Thymus (tissue), 11 donors: ENCODE measurements at regions not wholly inside any gene's neighbourhood (a gene's known extent, or its start where the extent isn't known, plus 50 kb on each side); places are given as distances from the start of the nearest gene placed in this dataset.
"Not testable (repeated sequence)": the region's sequence is repeated elsewhere in the genome, so short reads cannot be mapped to it uniquely, and the experiment has no call there.

Experiments
- DNase-seq, 9 donors: peaks; one replicate each; pipeline ENCODE4 v3.0.0-alpha.2; 2013; ENCODE audit warnings: low spot score in 9 of 9, low read depth in 6 of 9, missing footprints in 1 of 9
- H3K27ac ChIP-seq, 2 donors: one replicate each; pipeline ENCODE4 v1.5.1; 2013; ENCODE audit warnings: control low read depth in 1 of 2, low read depth in 1 of 2, low read length in 1 of 2, mild to moderate bottlenecking in 1 of 2, moderate library complexity in 1 of 2
- H3K27me3 ChIP-seq, 2 donors: one replicate each; pipeline ENCODE4 v1.5.1; 2013; ENCODE audit warnings: low read length in 1 of 2; ENCODE audit not compliant: control insufficient read depth in 2 of 2, insufficient read depth in 1 of 2
- H3K36me3 ChIP-seq, 2 donors: one replicate each; pipeline ENCODE4 v1.5.1; 2013; ENCODE audit warnings: low read length in 1 of 2, mild to moderate bottlenecking in 1 of 2, moderate library complexity in 1 of 2; ENCODE audit not compliant: control insufficient read depth in 2 of 2, insufficient read depth in 2 of 2
- H3K4me1 ChIP-seq, 2 donors: one replicate each; pipeline ENCODE4 v1.5.1; 2013; ENCODE audit warnings: low read length in 2 of 2; ENCODE audit not compliant: control insufficient read depth in 2 of 2, insufficient read depth in 2 of 2
- H3K4me3 ChIP-seq, 2 donors: one replicate each; pipeline ENCODE4 v1.5.1; 2013; ENCODE audit warnings: low read length in 2 of 2, control low read depth in 1 of 2, mild to moderate bottlenecking in 1 of 2
- H3K9me3 ChIP-seq, 2 donors: one replicate each; pipeline ENCODE4 v1.5.1; 2013; ENCODE audit warnings: low read length in 1 of 2, mild to moderate bottlenecking in 1 of 2; ENCODE audit not compliant: control insufficient read depth in 2 of 2, insufficient read depth in 1 of 2
- WGBS: extraction: QIAGEN DNeasy Blood & Tissue Kit; methylation state at CpG from one replicate; pipeline ENCODE4 v1.1.7; 2013; 5-methylcytosine and 5-hydroxymethylcytosine counted together
- donor health status: healthy.

GRCh38 chr9:82903503-82903902 lies 159.4 kb downstream of the RASEF start:
- H3K36me3 ChIP-seq = no peaks in the 10 kb centered on the region
- H3K27me3 ChIP-seq = no peaks in the 10 kb centered on the region
- DNase-seq = no peak
- H3K27ac ChIP-seq = no peak overlapping the region
- no peaks in the 10 kb centered on the region for H3K4me1 ChIP-seq
- WGBS = 97% methylated on average over 4 of the region's 4 CpGs
- no peaks in the 10 kb centered on the region for H3K9me3 ChIP-seq
- H3K4me3 ChIP-seq = no peak overlapping the region

- no peaks in the 10 kb centered on the region for H3K27me3 ChIP-seq
- no peaks in the 10 kb centered on the region for H3K4me1 ChIP-seq
- H3K9me3 ChIP-seq = peaks cover 0 to 9% of the 10 kb centered on the region in 2 donors
- no peaks in the 10 kb centered on the region for H3K36me3 ChIP-seq
- no peak overlapping the region for H3K27ac ChIP-seq
- DNase-seq = no peak
- 95% methylated on average over 3 of the region's 3 CpGs for WGBS
- no peak overlapping the region for H3K4me3 ChIP-seq
Observed at GRCh38 chr9:82911996-82912395, 150.9 kb downstream of the RASEF start.

GRCh38 chr9:82912645-82913044 lies 150.3 kb downstream of the RASEF start:
- peaks cover 0 to 9% of the 10 kb centered on the region in 2 donors for H3K9me3 ChIP-seq
- no peak overlapping the region for H3K27ac ChIP-seq
- no peaks in the 10 kb centered on the region for H3K4me1 ChIP-seq
- no peak for DNase-seq
- H3K36me3 ChIP-seq = no peaks in the 10 kb centered on the region
- 26% methylated on average over 1 of the region's 1 CpG for WGBS
- no peaks in the 10 kb centered on the region for H3K27me3 ChIP-seq
- H3K4me3 ChIP-seq = no peak overlapping the region

GRCh38 chr9:82916238-82916637 lies 146.7 kb downstream of the RASEF start:
- H3K4me3 ChIP-seq, H3K27ac ChIP-seq, H3K27me3 ChIP-seq, H3K36me3 ChIP-seq, H3K4me1 ChIP-seq, H3K9me3 ChIP-seq, DNase-seq: not testable (repeated sequence)
- WGBS = 69% methylated on average over 1 of the region's 1 CpG

GRCh38 chr9:82920154-82920553 lies 142.8 kb downstream of the RASEF start:
- WGBS = 95% methylated on average over 2 of the region's 2 CpGs
- Histone ChIP-seq H3K9me3 (peaks cover 0 to 9% of the 10 kb centered on the region in 2 donors), H3K27ac (no peak overlapping the region), H3K4me1 (no peaks in the 10 kb centered on the region), H3K36me3 (no peaks in the 10 kb centered on the region), H3K4me3 (no peak overlapping the region), H3K27me3 (no peaks in the 10 kb centered on the region)
- DNase-seq = no peak

- no peak for DNase-seq
Observed at GRCh38 chr9:82922686-82923085, 140.3 kb downstream of the RASEF start.

GRCh38 chr9:82923092-82923911 lies 139.6 kb downstream of the RASEF start:
- Histone ChIP-seq H3K4me1 (no peaks in the 10 kb centered on the region), H3K4me3 (no peak overlapping the region), H3K36me3 (no peaks in the 10 kb centered on the region), H3K27me3 (no peaks in the 10 kb centered on the region), H3K9me3 (peaks cover 0 to 1% of the 10 kb centered on the region in 2 donors), H3K27ac (no peak overlapping the region)
- DNase-seq = peak in 2 of 9 donors; percentile 7 to 33
- 89% methylated on average over 13 of the region's 13 CpGs for WGBS

More at GRCh38 chr9:82922686-82923085, 140.3 kb downstream of the RASEF start:
- no peaks in the 10 kb centered on the region for H3K27me3 ChIP-seq
- no peak overlapping the region for H3K27ac ChIP-seq
- 97% methylated on average over 10 of the region's 10 CpGs for WGBS
- H3K9me3 ChIP-seq = peaks cover 0 to 1% of the 10 kb centered on the region in 2 donors
- no peaks in the 10 kb centered on the region for H3K4me1 ChIP-seq
- no peak overlapping the region for H3K4me3 ChIP-seq
- no peaks in the 10 kb centered on the region for H3K36me3 ChIP-seq

- H3K36me3 ChIP-seq = no peaks in the 10 kb centered on the region
- H3K27me3 ChIP-seq = no peaks in the 10 kb centered on the region
- no peak overlapping the region for H3K4me3 ChIP-seq
- no peaks in the 10 kb centered on the region for H3K4me1 ChIP-seq
- peaks cover 0 to 1% of the 10 kb centered on the region in 2 donors for H3K9me3 ChIP-seq
- H3K27ac ChIP-seq = no peak overlapping the region
- WGBS = 91% methylated on average over 8 of the region's 8 CpGs
- DNase-seq = no peak
Observed at GRCh38 chr9:82923912-82924605, 138.9 kb downstream of the RASEF start.
